HEK293 (cell line): ENCODE measurements at regions not wholly inside any gene's neighbourhood (a gene's known extent, or its start where the extent isn't known, plus 50 kb on each side); places are given as distances from the start of the nearest gene placed in this dataset.

Experiments used
- CTCF ChIA-PET: fragments of 350-600 bp; formaldehyde crosslinking; extraction: SDS; loops from one replicate; lab custom pipeline; 2021; ENCODE audit warnings: antibody characterized with exemption; lab: Yijun Ruan, JAX
- POLR2A ChIA-PET: fragments of 300-600 bp; formaldehyde crosslinking; extraction: SDS; loops from one replicate; lab custom pipeline; 2020; ENCODE audit warnings: antibody characterized with exemption, inconsistent platforms; lab: Yijun Ruan, JAX
- H3K27ac ChIP-seq: fragments of 200-500 bp; sonication (Bioruptor generic); 2 replicates; pipeline ENCODE4 v1.5.1; 2014; ENCODE audit warnings: low read depth, low read length, control low read depth, inconsistent platforms; ENCODE audit errors: extremely low read depth
- H3K36me3 ChIP-seq, 2 experiments: fragments of 200-500 bp in 1 of 2; sonication (Bioruptor generic) in 1 of 2; 1 replicate in 1 of 2; 2 replicates in 1 of 2; pipeline ENCODE4 v1.5.1; 2014 to 2017; ENCODE audit warnings: inconsistent platforms in 2 of 2, low read length in 2 of 2; ENCODE audit not compliant: control insufficient read depth in 2 of 2, insufficient read depth in 1 of 2
- H3K4me1 ChIP-seq: fragments of 200-500 bp; sonication (Bioruptor generic); 2 replicates; pipeline ENCODE4 v1.5.1; 2014; ENCODE audit warnings: mild to moderate bottlenecking, low read length, inconsistent platforms; ENCODE audit not compliant: control insufficient read depth, insufficient read depth
- H3K4me3 ChIP-seq: 2 replicates; pipeline ENCODE4 v1.5.1; 2011; ENCODE audit warnings: low read depth, mild to moderate bottlenecking, control low read depth, low read length, moderate library complexity
- H3K9me3 ChIP-seq: fragments of 200-500 bp; sonication (Bioruptor generic); 2 replicates; pipeline ENCODE4 v1.5.1; 2014; ENCODE audit warnings: low read depth, low read length, inconsistent platforms; ENCODE audit not compliant: control insufficient read depth, insufficient read depth
- ATF2 ChIP-seq: fragments of 450-650 bp; formaldehyde crosslinking; IDR thresholded peaks from 2 replicates; pipeline ENCODE4 v1.5.1; 2016; ENCODE audit warnings: missing biosample characterization, missing genetic modification characterization, low read depth
- BCL11A ChIP-seq: fragments of 450-650 bp; formaldehyde crosslinking; IDR thresholded peaks from 2 replicates; pipeline ENCODE4 v1.5.1; 2016; ENCODE audit warnings: low read depth, missing biosample characterization, missing genetic modification characterization
- BCL11B ChIP-seq: fragments of 450-650 bp; formaldehyde crosslinking; IDR thresholded peaks from 2 replicates; pipeline ENCODE4 v1.5.1; 2016; ENCODE audit warnings: low read depth, missing biosample characterization, missing genetic modification characterization
- HOXD13 ChIP-seq: sonication (generic); formaldehyde crosslinking; IDR thresholded peaks from 2 replicates; pipeline ENCODE4 v1.8.0; 2022; ENCODE audit warnings: missing genetic modification reagents, borderline replicate concordance
- KLF8 ChIP-seq: fragments of 450-650 bp; formaldehyde crosslinking; IDR thresholded peaks from 2 replicates; pipeline ENCODE4 v1.5.1; 2016; ENCODE audit warnings: missing biosample characterization, missing genetic modification characterization
- REPIN1 ChIP-seq: fragments of 450-650 bp; formaldehyde crosslinking; IDR thresholded peaks from 2 replicates; pipeline ENCODE4 v1.5.1; 2017; ENCODE audit warnings: missing biosample characterization, missing genetic modification characterization, low read depth
- ZBTB10 ChIP-seq: fragments of 450-650 bp; formaldehyde crosslinking; IDR thresholded peaks from 2 replicates; pipeline ENCODE4 v1.5.1; 2016; ENCODE audit warnings: missing biosample characterization, missing genetic modification characterization
- ZBTB44 ChIP-seq: fragments of 450-650 bp; IDR thresholded peaks from 2 replicates; pipeline ENCODE4 v1.5.1; 2018; ENCODE audit warnings: missing biosample characterization, mild to moderate bottlenecking, missing genetic modification characterization
- ZBTB7A ChIP-seq: fragments of 450-650 bp; formaldehyde crosslinking; IDR thresholded peaks from 2 replicates; pipeline ENCODE4 v1.5.1; 2016; ENCODE audit warnings: low read depth, missing biosample characterization, missing genetic modification characterization
- ZNF248 ChIP-seq: fragments of 450-650 bp; formaldehyde crosslinking; IDR thresholded peaks from 2 replicates; pipeline ENCODE4 v1.5.1; 2017; ENCODE audit warnings: missing biosample characterization, missing genetic modification characterization
- ZNF391 ChIP-seq: fragments of 450-650 bp; formaldehyde crosslinking; IDR thresholded peaks from 2 replicates; pipeline ENCODE4 v1.5.1; 2016; ENCODE audit warnings: low read depth, missing biosample characterization, missing genetic modification characterization, borderline replicate concordance
- ZNF473 ChIP-seq: fragments of 450-650 bp; formaldehyde crosslinking; IDR thresholded peaks from 2 replicates; pipeline ENCODE4 v1.5.1; 2017; ENCODE audit warnings: missing biosample characterization, missing genetic modification characterization
- ZNF518A ChIP-seq: fragments of 450-650 bp; formaldehyde crosslinking; conservative IDR thresholded peaks from 2 replicates; pipeline ENCODE4 v1.5.1; 2016; ENCODE audit warnings: low read depth, missing biosample characterization, missing genetic modification characterization
- ZNF521 ChIP-seq: fragments of 450-650 bp; formaldehyde crosslinking; IDR thresholded peaks from 2 replicates; pipeline ENCODE4 v1.5.1; 2017; ENCODE audit warnings: missing biosample characterization, mild to moderate bottlenecking, missing genetic modification characterization
- ZNF624 ChIP-seq: fragments of 450-650 bp; formaldehyde crosslinking; IDR thresholded peaks from 2 replicates; pipeline ENCODE4 v1.5.1; 2017; ENCODE audit warnings: missing biosample characterization, missing genetic modification characterization
- ZNF660 ChIP-seq: fragments of 450-650 bp; IDR thresholded peaks from 2 replicates; pipeline ENCODE4 v1.5.1; 2018; ENCODE audit warnings: missing biosample characterization, mild to moderate bottlenecking, missing genetic modification characterization
- ZNF701 ChIP-seq: fragments of 450-650 bp; formaldehyde crosslinking; IDR thresholded peaks from 2 replicates; pipeline ENCODE4 v1.5.1; 2016; ENCODE audit warnings: missing biosample characterization, missing genetic modification characterization
- ZNF747 ChIP-seq: fragments of 450-650 bp; formaldehyde crosslinking; IDR thresholded peaks from 2 replicates; pipeline ENCODE4 v1.5.1; 2016; ENCODE audit warnings: missing biosample characterization, missing genetic modification characterization

GRCh38 chr18:42233908-42234307 lies 278.9 kb downstream of the PIK3C3 start:
- TF ChIP-seq ZNF660 (tag by site-specific recombination) (no peak), ZNF624 (tag by site-specific recombination) (no peak), ZBTB10 (no peak), ZNF747 (no peak), ZNF521 (no peak), BCL11B (tag by site-specific recombination) (no peak)
- ChIA-PET CTCF (no interaction called here), POLR2A (no interaction called here)
- Histone ChIP-seq H3K4me1 (peaks cover 2% of the 10 kb centered on the region; the same call in 1 of the 2 replicates), H3K4me3 (no peak overlapping the region), H3K27ac (no peak overlapping the region), H3K9me3 (no peaks in the 10 kb centered on the region), H3K36me3 (no peaks in the 10 kb centered on the region)

- Histone ChIP-seq H3K4me3 (no peak overlapping the region), H3K4me1 (no peaks in the 10 kb centered on the region), H3K36me3 (no peaks in the 10 kb centered on the region), H3K9me3 (no peaks in the 10 kb centered on the region), H3K27ac (no peak overlapping the region)
- CTCF ChIA-PET: interaction anchor here (1.0 kb wide), 1 partner anchor 128 kb away, joined by 5 read pairs; no protein-coding TSS in a partner anchor
- POLR2A ChIA-PET: no interaction called here
- TF ChIP-seq ZNF248 (no peak), REPIN1 (tag by site-specific recombination) (no peak), ZNF701 (tag by site-specific recombination) (no peak), ZNF518A (no peak), KLF8 (tag by site-specific recombination) (no peak), BCL11A (no peak), ATF2 (no peak), ZNF391 (tag by site-specific recombination) (no peak), HOXD13 (CRISPR knock-in tag) (no peak), ZBTB44 (no peak), ZNF473 (tag by site-specific recombination) (no peak), ZBTB7A (tag by site-specific recombination) (no peak)
Observed at GRCh38 chr18:42242758-42243157, 287.7 kb downstream of the PIK3C3 start.
